C4-2B (cell line): ENCODE measurements at regions not wholly inside any gene's neighbourhood (a gene's known extent, or its start where the extent isn't known, plus 50 kb on each side); places are given as distances from the start of the nearest gene placed in this dataset.

Experiments used
- H3K27ac ChIP-seq: fragments of 450-650 bp; 2 replicates; pipeline ENCODE4 v1.5.1; 2017
- ZFX ChIP-seq: fragments of 450-650 bp; IDR thresholded peaks from 2 replicates; pipeline ENCODE4 v1.6.1; 2017
- TF ChIP-seq, protein P1 (sequence below): fragments of 450-650 bp; conservative IDR thresholded peaks from 2 replicates; pipeline ENCODE4 v1.5.1; 2017; ENCODE audit warnings: mild to moderate bottlenecking

DNA sequence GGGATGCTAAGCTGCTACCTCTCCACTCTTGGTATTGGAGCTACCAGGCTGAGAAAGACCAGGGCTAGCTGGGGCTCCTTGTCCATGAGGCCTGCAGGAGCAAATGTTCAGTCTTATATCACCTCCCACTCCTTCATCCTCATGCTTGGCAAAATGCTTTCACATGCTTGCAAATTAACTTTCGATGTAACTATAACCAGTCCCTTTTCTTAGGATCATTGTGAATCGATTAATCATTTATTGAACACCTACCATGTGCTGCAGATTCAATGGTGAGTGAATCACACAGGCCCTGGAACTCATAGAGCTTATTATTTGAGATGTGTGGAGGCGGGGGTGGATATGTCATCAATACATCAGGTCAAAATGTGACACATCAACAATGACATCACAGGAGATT, 138.6 kb downstream of the EMX2 start:
- no peak for TF ChIP-seq ZFX
- TF ChIP-seq, protein P1, sequence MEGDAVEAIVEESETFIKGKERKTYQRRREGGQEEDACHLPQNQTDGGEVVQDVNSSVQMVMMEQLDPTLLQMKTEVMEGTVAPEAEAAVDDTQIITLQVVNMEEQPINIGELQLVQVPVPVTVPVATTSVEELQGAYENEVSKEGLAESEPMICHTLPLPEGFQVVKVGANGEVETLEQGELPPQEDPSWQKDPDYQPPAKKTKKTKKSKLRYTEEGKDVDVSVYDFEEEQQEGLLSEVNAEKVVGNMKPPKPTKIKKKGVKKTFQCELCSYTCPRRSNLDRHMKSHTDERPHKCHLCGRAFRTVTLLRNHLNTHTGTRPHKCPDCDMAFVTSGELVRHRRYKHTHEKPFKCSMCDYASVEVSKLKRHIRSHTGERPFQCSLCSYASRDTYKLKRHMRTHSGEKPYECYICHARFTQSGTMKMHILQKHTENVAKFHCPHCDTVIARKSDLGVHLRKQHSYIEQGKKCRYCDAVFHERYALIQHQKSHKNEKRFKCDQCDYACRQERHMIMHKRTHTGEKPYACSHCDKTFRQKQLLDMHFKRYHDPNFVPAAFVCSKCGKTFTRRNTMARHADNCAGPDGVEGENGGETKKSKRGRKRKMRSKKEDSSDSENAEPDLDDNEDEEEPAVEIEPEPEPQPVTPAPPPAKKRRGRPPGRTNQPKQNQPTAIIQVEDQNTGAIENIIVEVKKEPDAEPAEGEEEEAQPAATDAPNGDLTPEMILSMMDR = no peak
- H3K27ac ChIP-seq = no peak overlapping the region

- no peak overlapping the region for H3K27ac ChIP-seq
- TF ChIP-seq, protein P1 = no peak
- no peak for TF ChIP-seq ZFX
These were observed 141.6 kb downstream of the EMX2 start for GRCh38 chr10:117684046-117684610.

DNA sequence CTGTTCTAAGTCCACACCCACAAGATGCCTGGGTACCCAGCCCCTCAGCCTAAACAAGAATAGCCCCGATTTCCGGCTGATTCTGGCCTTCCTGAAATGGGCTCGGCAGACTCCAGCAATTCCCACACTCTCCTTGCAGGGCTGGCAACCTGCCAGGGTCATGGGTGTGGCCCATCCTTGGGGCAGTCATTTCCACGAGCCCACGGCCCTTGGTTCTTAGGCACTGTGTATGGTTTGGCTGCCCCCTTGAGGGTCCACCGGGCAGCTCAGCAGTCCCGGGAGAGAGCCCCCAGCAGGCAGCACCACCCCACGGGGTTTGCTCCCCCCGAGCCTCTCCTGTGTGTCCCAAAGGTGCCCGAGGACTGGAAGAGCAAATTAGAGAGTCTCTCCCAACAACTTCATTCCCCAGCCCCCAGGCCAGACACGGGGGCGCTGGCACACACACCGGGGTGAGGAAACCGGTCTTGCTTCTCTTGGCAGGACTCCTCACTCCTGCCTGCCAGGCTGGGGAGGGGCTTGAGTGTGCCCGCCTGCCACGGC, 142.2 kb downstream of the EMX2 start:
- TF ChIP-seq, protein P1 = no peak
- TF ChIP-seq ZFX = no peak
- H3K27ac ChIP-seq = no peak overlapping the region

DNA sequence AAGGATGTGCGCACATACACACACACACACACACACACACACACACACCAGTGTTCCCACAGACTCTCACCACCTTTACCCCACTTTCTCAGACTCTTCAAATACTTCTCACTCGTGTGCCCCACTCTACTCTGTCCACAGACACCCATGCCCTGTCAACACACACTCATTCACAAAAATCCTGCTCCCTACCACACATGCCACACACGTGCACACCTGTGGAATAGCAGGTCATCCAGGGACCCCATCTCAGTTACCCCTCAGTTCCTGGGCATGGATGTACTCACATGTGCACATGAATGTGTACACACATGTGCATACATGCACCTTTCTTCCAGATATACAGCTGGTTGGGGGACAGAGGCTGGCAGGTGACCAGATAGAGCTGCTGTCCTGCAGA, 142.9 kb downstream of the EMX2 start:
- TF ChIP-seq, protein P1 = no peak
- no peak for TF ChIP-seq ZFX
- H3K27ac ChIP-seq = no peak overlapping the region

GRCh38 chr10:117686606-117687005, 144.1 kb downstream of the EMX2 start:
- TF ChIP-seq, protein P1 = no peak
- TF ChIP-seq ZFX = no peak
- H3K27ac ChIP-seq = no peak overlapping the region

- H3K27ac ChIP-seq = no peak overlapping the region
- TF ChIP-seq, protein P1 = no peak
- no peak for TF ChIP-seq ZFX
These were observed 145.8 kb downstream of the EMX2 start for GRCh38 chr10:117688358-117688757.

- H3K27ac ChIP-seq = no peak overlapping the region
- no peak for TF ChIP-seq ZFX
- TF ChIP-seq, protein P1 = no peak
These were observed 147.0 kb downstream of the EMX2 start for GRCh38 chr10:117689566-117689965.
